Thyroid gland (tissue), 4 donors: ENCODE measurements at regions not wholly inside any gene's neighbourhood (a gene's known extent, or its start where the extent isn't known, plus 50 kb on each side); places are given as distances from the start of the nearest gene placed in this dataset.

Experiments used
- DNase-seq, 2 donors: peaks; one replicate each; pipeline ENCODE4 v3.0.0-alpha.2; 2019
- H3K27ac ChIP-seq, 3 donors: fragments of 200-600 bp; sonication (generic); 1 replicate in 2 of 3; 2 replicates in 1 of 3; pipeline ENCODE4 v1.5.1; 2016 to 2019; ENCODE audit warnings: mild to moderate bottlenecking in 1 of 3, moderate library complexity in 1 of 3
- H3K27me3 ChIP-seq: fragments of 200-600 bp; sonication (generic); one replicate; pipeline ENCODE4 v1.5.1; 2019
- H3K36me3 ChIP-seq, 2 donors: fragments of 200-600 bp; sonication (generic); one replicate each; pipeline ENCODE4 v1.5.1; 2016 to 2019
- H3K4me1 ChIP-seq, 2 donors: fragments of 200-600 bp; sonication (generic); one replicate each; pipeline ENCODE4 v1.5.1; 2017 to 2019
- H3K4me3 ChIP-seq, 3 donors: fragments of 200-600 bp; sonication (generic); replicated peaks in 1 of 3; 1 replicate in 2 of 3; 2 replicates in 1 of 3; pipeline ENCODE4 v1.5.1; 2016; ENCODE audit warnings: mild to moderate bottlenecking in 1 of 3
- H3K9me3 ChIP-seq: fragments of 200-600 bp; sonication (generic); one replicate; pipeline ENCODE4 v1.5.1; 2017
- CTCF ChIP-seq, 6 experiments: fragments of 200-600 bp in 3 of 6; fragments of 450-650 bp in 3 of 6; sonication (generic) in 3 of 6; IDR thresholded peaks; one replicate each; pipeline ENCODE4 v1.5.1; 2016 to 2019; ENCODE audit warnings: antibody characterized with exemption in 6 of 6, mild to moderate bottlenecking in 2 of 6, inconsistent platforms in 1 of 6, moderate library complexity in 1 of 6
- POLR2A ChIP-seq, 2 donors: fragments of 450-650 bp; IDR thresholded peaks; one replicate each; pipeline ENCODE4 v1.6.1; 2017; ENCODE audit warnings: antibody characterized with exemption in 2 of 2, mild to moderate bottlenecking in 2 of 2, moderate library complexity in 1 of 2
- WGBS, 2 donors: methylation state at CpG; one replicate each; pipeline ENCODE4 v1.1.5; 2017; 5-methylcytosine and 5-hydroxymethylcytosine counted together
- intact Hi-C: fragments of 100-400 bp; cut with DNase I; formaldehyde crosslinking; loops from one replicate; pipeline ENCODE4 v1.15.1; 2023

- Histone ChIP-seq H3K36me3 (no peaks in the 10 kb centered on the region), H3K4me3 (no peak overlapping the region), H3K9me3 (no peaks in the 10 kb centered on the region), H3K4me1 (peaks cover 5 to 8% of the 10 kb centered on the region in 2 donors), H3K27me3 (no peaks in the 10 kb centered on the region), H3K27ac (no peak overlapping the region)
- intact Hi-C loops, result no loop called here
- WGBS, 2 donors, result 76 to 80% methylated on average over 9 of the region's 9 CpGs
- TF ChIP-seq POLR2A (IDR thresholded peaks at IDR 0.05) (no peak), CTCF (IDR thresholded peaks at IDR 0.05) (no peak)
- no peak for DNase-seq
Observed at GRCh38 chr18:78140294-78140693, 839.3 kb upstream of the SALL3 start.

- 11 to 40% methylated on average over 9 to 11 of the region's 11 CpGs for WGBS, 2 donors
- DNase-seq, result peak; percentile 54 to 66
- H3K4me1 ChIP-seq, result peaks cover 5 to 8% of the 10 kb centered on the region in 2 donors
- no peak overlapping the region for H3K4me3 ChIP-seq
- H3K27ac ChIP-seq, result no peak overlapping the region
- no peaks in the 10 kb centered on the region for H3K36me3 ChIP-seq
- TF ChIP-seq POLR2A (IDR thresholded peaks at IDR 0.05), result no peak
- no peak for TF ChIP-seq CTCF (IDR thresholded peaks at IDR 0.05)
- intact Hi-C loops, result no loop called here
- no peaks in the 10 kb centered on the region for H3K27me3 ChIP-seq
- no peaks in the 10 kb centered on the region for H3K9me3 ChIP-seq
Observed at GRCh38 chr18:78144669-78145068, 834.9 kb upstream of the SALL3 start.

- no peaks in the 10 kb centered on the region for H3K36me3 ChIP-seq
- H3K9me3 ChIP-seq, result no peaks in the 10 kb centered on the region
- H3K4me1 ChIP-seq, result peaks cover 5 to 8% of the 10 kb centered on the region in 2 donors
- no peak for TF ChIP-seq POLR2A (IDR thresholded peaks at IDR 0.05)
- TF ChIP-seq CTCF (IDR thresholded peaks at IDR 0.05), result no peak
- DNase-seq, result no peak
- no peak overlapping the region for H3K4me3 ChIP-seq
- intact Hi-C loops, result no loop called here
- 71 to 77% methylated on average over 9 of the region's 9 CpGs for WGBS, 2 donors
- H3K27ac ChIP-seq, result no peak overlapping the region
- H3K27me3 ChIP-seq, result no peaks in the 10 kb centered on the region
Observed at GRCh38 chr18:78145096-78145495, 834.5 kb upstream of the SALL3 start.

GRCh38 chr18:78146136-78147085 is 833.2 kb upstream of the SALL3 start:
- no peak overlapping the region for H3K4me3 ChIP-seq
- WGBS, 2 donors, result 85 to 90% methylated on average over 17 of the region's 17 CpGs
- peaks cover 5 to 8% of the 10 kb centered on the region in 2 donors for H3K4me1 ChIP-seq
- H3K27me3 ChIP-seq, result no peaks in the 10 kb centered on the region
- intact Hi-C loops, result no loop called here
- TF ChIP-seq POLR2A (IDR thresholded peaks at IDR 0.05) (no peak), CTCF (IDR thresholded peaks at IDR 0.05) (no peak)
- H3K9me3 ChIP-seq, result no peaks in the 10 kb centered on the region
- no peak for DNase-seq
- H3K36me3 ChIP-seq, result no peaks in the 10 kb centered on the region
- H3K27ac ChIP-seq, result no peak overlapping the region

GRCh38 chr18:78150590-78150989 is 829.0 kb upstream of the SALL3 start:
- no peak for DNase-seq
- TF ChIP-seq CTCF (IDR thresholded peaks at IDR 0.05), result no peak
- no peak for TF ChIP-seq POLR2A (IDR thresholded peaks at IDR 0.05)
- no peaks in the 10 kb centered on the region for H3K4me1 ChIP-seq
- H3K27ac ChIP-seq, result no peak overlapping the region
- no peaks in the 10 kb centered on the region for H3K36me3 ChIP-seq
- no peaks in the 10 kb centered on the region for H3K27me3 ChIP-seq
- intact Hi-C loops, result no loop called here
- H3K9me3 ChIP-seq, result no peaks in the 10 kb centered on the region
- 88 to 94% methylated on average over 7 of the region's 7 CpGs for WGBS, 2 donors
- no peak overlapping the region for H3K4me3 ChIP-seq
